ENCODE measurements at regions not wholly inside any gene's neighbourhood (a gene's known extent, or its start where the extent isn't known, plus 50 kb on each side); places are given as distances from the start of the nearest gene placed in this dataset.

DNA sequence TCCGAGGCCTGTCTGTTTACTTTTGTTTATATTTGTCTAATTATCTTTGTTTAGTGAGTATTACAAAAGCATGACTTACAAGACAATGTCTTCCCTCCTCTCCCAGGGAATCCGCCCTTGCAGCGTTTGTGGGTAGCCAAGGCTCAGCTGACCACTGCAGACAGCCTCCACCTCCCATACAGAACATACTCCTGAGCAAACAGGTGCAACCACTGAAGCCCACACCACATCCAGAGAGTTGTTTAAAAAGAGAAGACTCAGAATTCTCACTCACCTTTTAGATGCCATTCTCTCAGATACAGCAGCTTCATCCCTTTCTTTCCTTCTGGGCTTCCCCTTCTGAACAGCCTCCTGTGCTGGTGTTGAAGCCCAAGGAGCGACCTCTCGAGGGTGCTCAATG is 103.5 kb upstream of the TMPRSS2 start:
- TF ChIP-seq CTCF (IDR thresholded peaks at IDR 0.05): no peak
- no peak for TF ChIP-seq POLR2A (IDR thresholded peaks at IDR 0.05)

All from uterus (tissue), 2 donors.